Progenitor cell of endocrine pancreas (in vitro differentiated cells): ENCODE measurements at regions not wholly inside any gene's neighbourhood (a gene's known extent, or its start where the extent isn't known, plus 50 kb on each side); places are given as distances from the start of the nearest gene placed in this dataset.

Experiments used
- DNase-seq: peaks from one replicate; pipeline ENCODE4 v3.0.0; 2021; ENCODE audit warnings: low spot score; ENCODE audit not compliant: unreplicated experiment
- H3K27ac Mint-ChIP-seq: 2 replicates; pipeline ENCODE4 v1.8.0; 2021; ENCODE audit warnings: mild to moderate bottlenecking, moderate library complexity, mixed read lengths
- H3K27me3 Mint-ChIP-seq: 2 replicates; pipeline ENCODE4 v1.8.0; 2021; ENCODE audit warnings: mixed read lengths
- H3K36me3 Mint-ChIP-seq: 2 replicates; pipeline ENCODE4 v1.8.0; 2022; ENCODE audit warnings: mixed read lengths; ENCODE audit not compliant: insufficient read depth
- H3K4me1 Mint-ChIP-seq: 2 replicates; pipeline ENCODE4 v1.8.0; 2021; ENCODE audit warnings: low read depth, mixed read lengths
- H3K4me3 Mint-ChIP-seq: 2 replicates; pipeline ENCODE4 v1.8.0; 2021; ENCODE audit warnings: low read depth, mild to moderate bottlenecking, moderate library complexity, mixed read lengths
- H3K9me3 Mint-ChIP-seq: 2 replicates; pipeline ENCODE4 v1.8.0; 2021; ENCODE audit warnings: low read depth, mixed read lengths
- TF ChIP-seq, protein P1 (sequence below): fragments of 200-600 bp; sonication (generic); IDR thresholded peaks from one replicate; pipeline ENCODE4 v1.5.0; 2021; ENCODE audit warnings: antibody characterized with exemption, mild to moderate bottlenecking; ENCODE audit not compliant: unreplicated experiment

DNA sequence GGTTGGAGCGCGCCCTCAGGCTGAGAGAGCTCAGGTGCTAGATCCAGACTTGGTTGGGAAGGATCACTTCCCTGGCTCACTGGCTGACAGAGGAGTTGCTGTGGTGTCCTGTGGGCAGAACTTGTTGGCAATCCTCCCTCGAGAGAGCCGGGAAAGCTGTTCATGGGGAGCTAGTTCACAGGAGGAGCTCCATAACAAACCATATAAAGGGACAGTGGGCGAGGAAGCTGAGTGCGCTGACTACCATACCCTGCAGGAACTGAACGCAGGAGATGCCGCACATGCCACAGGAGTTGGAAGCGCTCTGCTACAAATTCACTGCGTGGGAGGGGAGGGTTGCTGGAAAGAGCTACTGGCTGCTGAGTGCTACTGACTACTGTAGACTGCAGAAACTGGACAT lies 243.2 kb downstream of the OGFRL1 start:
- no peak for DNase-seq
- Mint-ChIP-seq H3K9me3 (peaks cover 3% of the 10 kb centered on the region), H3K27ac (no peak overlapping the region), H3K4me3 (no peak overlapping the region), H3K4me1 (peaks cover 14% of the 10 kb centered on the region), H3K36me3 (no peaks in the 10 kb centered on the region), H3K27me3 (no peaks in the 10 kb centered on the region)
- TF ChIP-seq, protein P1, sequence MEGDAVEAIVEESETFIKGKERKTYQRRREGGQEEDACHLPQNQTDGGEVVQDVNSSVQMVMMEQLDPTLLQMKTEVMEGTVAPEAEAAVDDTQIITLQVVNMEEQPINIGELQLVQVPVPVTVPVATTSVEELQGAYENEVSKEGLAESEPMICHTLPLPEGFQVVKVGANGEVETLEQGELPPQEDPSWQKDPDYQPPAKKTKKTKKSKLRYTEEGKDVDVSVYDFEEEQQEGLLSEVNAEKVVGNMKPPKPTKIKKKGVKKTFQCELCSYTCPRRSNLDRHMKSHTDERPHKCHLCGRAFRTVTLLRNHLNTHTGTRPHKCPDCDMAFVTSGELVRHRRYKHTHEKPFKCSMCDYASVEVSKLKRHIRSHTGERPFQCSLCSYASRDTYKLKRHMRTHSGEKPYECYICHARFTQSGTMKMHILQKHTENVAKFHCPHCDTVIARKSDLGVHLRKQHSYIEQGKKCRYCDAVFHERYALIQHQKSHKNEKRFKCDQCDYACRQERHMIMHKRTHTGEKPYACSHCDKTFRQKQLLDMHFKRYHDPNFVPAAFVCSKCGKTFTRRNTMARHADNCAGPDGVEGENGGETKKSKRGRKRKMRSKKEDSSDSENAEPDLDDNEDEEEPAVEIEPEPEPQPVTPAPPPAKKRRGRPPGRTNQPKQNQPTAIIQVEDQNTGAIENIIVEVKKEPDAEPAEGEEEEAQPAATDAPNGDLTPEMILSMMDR = no peak

DNA sequence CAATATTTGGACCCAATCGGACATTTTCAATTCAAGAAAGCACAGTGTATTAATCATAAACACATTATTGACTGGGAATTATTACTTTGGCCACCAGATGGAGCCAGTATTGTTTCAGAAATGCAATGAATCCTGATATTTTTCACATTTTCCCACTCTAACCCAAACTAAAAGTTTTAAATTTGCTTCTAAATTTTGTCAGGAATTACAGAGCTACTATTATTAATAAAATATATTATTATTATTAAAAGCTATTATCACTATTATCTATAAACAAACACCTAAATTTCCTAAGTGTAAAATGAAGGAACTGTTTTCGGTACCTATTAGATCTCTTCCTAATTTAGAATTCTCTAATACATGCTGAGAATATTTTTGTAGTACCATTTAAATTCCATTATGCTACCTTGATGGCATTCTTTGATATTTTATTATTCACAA lies 245.3 kb downstream of the OGFRL1 start:
- Mint-ChIP-seq H3K4me3 (no peak overlapping the region), H3K27ac (no peak overlapping the region), H3K36me3 (no peaks in the 10 kb centered on the region), H3K27me3 (no peaks in the 10 kb centered on the region), H3K4me1 (peaks cover 13% of the 10 kb centered on the region), H3K9me3 (no peaks in the 10 kb centered on the region)
- TF ChIP-seq, protein P1 = peak; percentile 85
- no peak for DNase-seq

DNA sequence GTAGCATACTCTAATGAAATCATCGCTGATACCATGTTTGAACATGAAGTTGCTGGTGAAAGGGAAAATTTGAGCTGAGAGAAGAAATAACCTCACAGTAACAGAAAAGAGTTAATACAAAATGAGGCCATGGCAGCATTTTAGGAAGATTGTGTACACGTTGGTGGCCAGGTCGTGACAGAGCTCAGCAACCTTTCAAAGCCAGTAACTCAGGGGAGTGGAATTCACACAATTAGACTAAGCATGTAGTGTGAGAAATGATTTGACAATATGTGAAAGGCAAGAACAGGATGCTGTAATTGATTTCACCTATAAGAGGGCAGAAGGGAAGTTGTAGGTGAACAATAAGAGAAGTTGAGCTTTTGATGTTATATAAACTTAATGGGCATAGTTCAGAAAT lies 246.3 kb downstream of the OGFRL1 start:
- no peaks in the 10 kb centered on the region for H3K36me3 Mint-ChIP-seq
- peaks cover 8% of the 10 kb centered on the region for H3K4me1 Mint-ChIP-seq
- H3K9me3 Mint-ChIP-seq = no peaks in the 10 kb centered on the region
- H3K27ac Mint-ChIP-seq = no peak overlapping the region
- TF ChIP-seq, protein P1 = no peak
- no peak for DNase-seq
- H3K27me3 Mint-ChIP-seq = no peaks in the 10 kb centered on the region
- no peak overlapping the region for H3K4me3 Mint-ChIP-seq

DNA sequence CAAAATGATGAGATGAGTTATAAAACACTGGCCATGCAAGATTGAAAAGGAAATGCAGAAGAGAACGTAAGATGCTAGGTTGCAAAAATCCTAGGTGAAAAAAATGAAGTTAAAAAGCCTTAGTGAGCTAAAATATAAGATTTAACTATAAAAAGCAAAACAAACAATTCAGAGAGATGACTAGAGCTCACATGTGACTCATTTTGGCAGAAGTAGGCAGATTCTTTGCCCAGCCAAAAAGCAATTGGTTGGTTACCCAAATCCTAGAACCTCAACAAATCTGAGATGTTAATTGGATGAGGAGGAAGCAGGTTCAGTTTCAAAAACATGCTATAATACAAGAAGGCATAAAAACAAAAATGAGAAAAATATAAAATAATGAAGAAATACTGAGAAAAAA lies 249.1 kb downstream of the OGFRL1 start:
- TF ChIP-seq, protein P1 = no peak
- H3K4me1 Mint-ChIP-seq = no peaks in the 10 kb centered on the region
- no peaks in the 10 kb centered on the region for H3K27me3 Mint-ChIP-seq
- no peak overlapping the region for H3K27ac Mint-ChIP-seq
- no peaks in the 10 kb centered on the region for H3K9me3 Mint-ChIP-seq
- no peaks in the 10 kb centered on the region for H3K36me3 Mint-ChIP-seq
- no peak overlapping the region for H3K4me3 Mint-ChIP-seq
- no peak for DNase-seq

DNA sequence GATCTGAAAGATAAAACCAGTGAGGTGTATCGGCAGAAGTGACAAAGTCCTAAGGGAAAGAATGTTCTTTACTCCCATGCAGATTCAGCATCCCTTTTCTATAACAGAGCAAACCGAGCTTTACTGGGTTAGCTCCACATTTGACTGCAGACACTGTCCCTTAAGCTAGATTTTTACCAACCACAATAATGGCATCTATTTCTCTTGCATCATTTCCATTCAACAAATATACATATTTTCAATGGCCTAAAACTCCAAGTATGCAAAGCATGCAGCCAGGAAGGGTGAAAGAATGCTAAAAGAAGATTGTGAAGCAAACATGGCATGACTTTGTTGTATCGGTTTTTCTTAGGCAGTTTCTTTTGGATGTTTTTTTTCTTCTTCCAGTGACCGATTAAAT lies 255.4 kb downstream of the OGFRL1 start:
- H3K27me3 Mint-ChIP-seq = no peaks in the 10 kb centered on the region
- no peaks in the 10 kb centered on the region for H3K36me3 Mint-ChIP-seq
- no peaks in the 10 kb centered on the region for H3K9me3 Mint-ChIP-seq
- no peaks in the 10 kb centered on the region for H3K4me1 Mint-ChIP-seq
- DNase-seq = no peak
- no peak overlapping the region for H3K27ac Mint-ChIP-seq
- no peak overlapping the region for H3K4me3 Mint-ChIP-seq
- TF ChIP-seq, protein P1 = no peak
